Kidney epithelial cell (primary cell): ENCODE measurements at regions not wholly inside any gene's neighbourhood (a gene's known extent, or its start where the extent isn't known, plus 50 kb on each side); places are given as distances from the start of the nearest gene placed in this dataset.

Source experiments
- DNase-seq: peaks from one replicate; pipeline ENCODE4 v3.0.0-alpha.2; 2010; ENCODE audit warnings: low read depth
- H3K27me3 ChIP-seq: 2 replicates; pipeline ENCODE4 v1.6.0; 2011; ENCODE audit warnings: low read length; ENCODE audit not compliant: control insufficient read depth, insufficient read depth
- H3K36me3 ChIP-seq: 2 replicates; pipeline ENCODE4 v1.5.1; 2011; ENCODE audit warnings: low read length; ENCODE audit not compliant: control insufficient read depth, insufficient read depth
- H3K4me3 ChIP-seq: 2 replicates; pipeline ENCODE4 v1.5.1; 2011; ENCODE audit warnings: low read depth, mild to moderate bottlenecking, control low read depth, low read length
- CTCF ChIP-seq: IDR thresholded peaks from 2 replicates; pipeline ENCODE4 v1.5.1; 2011; ENCODE audit warnings: mild to moderate bottlenecking, moderate library complexity, low read length, control low read depth, inconsistent platforms; ENCODE audit not compliant: insufficient read depth, poor library complexity, severe bottlenecking

GRCh38 chr14:43476822-43477221 is 1030.3 kb downstream of the FSCB start:
- DNase-seq: no peak
- Histone ChIP-seq H3K27me3 (no peaks in the 10 kb centered on the region), H3K4me3 (no peak overlapping the region), H3K36me3 (no peaks in the 10 kb centered on the region)
- TF ChIP-seq CTCF: no peak

GRCh38 chr14:43475757-43476156 is 1031.3 kb downstream of the FSCB start:
- TF ChIP-seq CTCF: no peak
- H3K36me3 ChIP-seq: no peaks in the 10 kb centered on the region
- no peak for DNase-seq

GRCh38 chr14:43471595-43471994 is 1035.5 kb downstream of the FSCB start:
- H3K36me3 ChIP-seq: no peaks in the 10 kb centered on the region
- no peaks in the 10 kb centered on the region for H3K27me3 ChIP-seq
- no peak for DNase-seq
- no peak for TF ChIP-seq CTCF
- H3K4me3 ChIP-seq: no peak overlapping the region

More at GRCh38 chr14:43475757-43476156, 1031.3 kb downstream of the FSCB start:
- H3K27me3 ChIP-seq: no peaks in the 10 kb centered on the region
- H3K4me3 ChIP-seq: no peak overlapping the region

- H3K4me3 ChIP-seq: no peak overlapping the region
- TF ChIP-seq CTCF: no peak
- H3K36me3 ChIP-seq: no peaks in the 10 kb centered on the region
- H3K27me3 ChIP-seq: no peaks in the 10 kb centered on the region
- no peak for DNase-seq
These were observed 1042.1 kb downstream of the FSCB start for GRCh38 chr14:43464968-43465367.

GRCh38 chr14:43449291-43449690 is 1057.8 kb downstream of the FSCB start:
- no peak overlapping the region for H3K4me3 ChIP-seq
- H3K36me3 ChIP-seq: no peaks in the 10 kb centered on the region
- TF ChIP-seq CTCF: no peak
- DNase-seq: no peak
- H3K27me3 ChIP-seq: no peaks in the 10 kb centered on the region

GRCh38 chr14:43438056-43438455 is 1069.0 kb downstream of the FSCB start:
- Histone ChIP-seq H3K36me3 (no peaks in the 10 kb centered on the region), H3K27me3 (no peaks in the 10 kb centered on the region), H3K4me3 (no peak overlapping the region)
- no peak for TF ChIP-seq CTCF
- no peak for DNase-seq
